Stimulated activated CD4-positive, alpha-beta T cell treated with anti-CD3 and anti-CD28 coated beads, Interleukin-12 subunit alpha, Interleukin-12 subunit beta, amount 100 ng/mL, for 48 hours (primary cell): ENCODE measurements at regions not wholly inside any gene's neighbourhood (a gene's known extent, or its start where the extent isn't known, plus 50 kb on each side); places are given as distances from the start of the nearest gene placed in this dataset.
"Not testable (repeated sequence)": the region's sequence is repeated elsewhere in the genome, so short reads cannot be mapped to it uniquely, and the experiment has no call there.

ENCODE experiments used
- DNase-seq, 3 donors: peaks; one replicate each; pipeline ENCODE4 v3.0.0-alpha.2; 2020; ENCODE audit warnings: low read depth in 2 of 3, low spot score in 1 of 3

- DNase-seq, result no peak
Measured at GRCh38 chr6:144359783-144360182, 74.6 kb downstream of the UTRN start.

DNA sequence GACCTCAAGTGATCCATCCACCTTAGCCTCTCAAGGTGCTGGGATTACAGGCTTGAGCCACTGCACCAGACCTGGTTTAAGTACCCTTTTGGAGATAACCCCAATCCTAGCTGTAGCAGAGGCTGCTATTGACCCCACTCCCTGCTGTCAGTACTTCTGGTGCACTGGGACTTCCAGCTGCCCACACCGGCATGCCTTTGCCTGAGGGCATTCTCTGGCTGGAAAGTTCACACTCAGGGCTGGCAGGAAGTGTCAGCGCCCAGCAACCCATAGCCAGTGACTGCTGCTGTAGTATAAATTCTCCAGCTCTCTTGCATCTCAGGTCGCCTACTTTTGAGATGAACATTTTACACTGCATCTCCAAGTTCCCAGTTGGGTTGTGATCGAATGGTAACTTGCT is 75.3 kb downstream of the UTRN start:
- DNase-seq, result no peak

DNA sequence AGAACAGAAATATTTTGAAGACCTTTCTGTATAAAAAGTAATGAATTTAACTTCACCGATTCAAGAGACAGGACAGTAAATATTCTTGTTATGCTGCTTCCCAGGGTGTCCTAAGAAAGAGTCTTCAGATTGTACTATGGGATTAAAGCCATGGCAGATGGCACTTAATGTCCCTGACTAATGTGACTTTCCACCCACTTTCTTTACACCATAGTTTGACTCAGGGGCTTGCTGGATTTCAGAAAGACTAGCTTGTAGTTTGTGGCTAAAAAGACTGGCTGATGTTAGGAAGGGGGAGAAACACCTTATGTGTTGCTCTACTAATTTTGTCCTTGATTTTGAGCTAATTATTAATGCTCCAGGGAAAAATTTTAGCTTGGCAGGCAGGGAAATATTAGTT is 75.9 kb downstream of the UTRN start:
- no peak for DNase-seq

GRCh38 chr6:144362042-144363018 is 77.2 kb downstream of the UTRN start:
- DNase-seq, result no peak

DNA sequence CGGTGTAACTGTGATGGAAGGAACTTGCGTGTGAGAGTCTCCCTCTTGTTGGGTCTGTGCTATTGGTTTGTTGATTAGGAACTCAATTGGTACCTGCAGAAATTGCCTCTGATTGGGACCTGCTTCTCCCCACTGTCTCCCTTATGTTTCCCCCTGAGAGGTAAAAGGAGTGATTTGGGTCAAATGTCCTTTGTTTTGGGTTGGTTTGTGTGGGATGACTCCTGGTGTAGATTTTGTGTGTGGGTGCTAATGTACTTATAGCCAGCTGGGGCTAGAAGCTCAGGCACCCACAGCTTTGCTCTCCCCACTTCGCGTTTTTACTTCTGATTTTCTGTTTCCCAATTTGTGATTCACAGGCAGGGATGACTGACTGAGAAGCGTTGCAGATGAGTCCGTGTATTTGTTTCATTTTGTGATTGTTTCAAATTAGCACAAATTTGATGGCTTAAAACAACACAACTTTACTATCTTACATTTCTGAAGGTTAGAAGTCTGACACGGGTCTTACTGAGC is 79.1 kb downstream of the UTRN start:
- DNase-seq, result no peak

GRCh38 chr6:144364782-144365181 is 79.6 kb downstream of the UTRN start:
- DNase-seq, result no peak

- no peak for DNase-seq
Measured at GRCh38 chr6:144365271-144365670, 80.1 kb downstream of the UTRN start.

- not testable (repeated sequence) for DNase-seq
Measured at GRCh38 chr6:144369696-144370095, 84.6 kb downstream of the UTRN start.

GRCh38 chr6:144372116-144372515 is 87.0 kb downstream of the UTRN start:
- DNase-seq, result no peak

GRCh38 chr6:144372611-144373594 is 87.8 kb downstream of the UTRN start:
- DNase-seq, result no peak

DNA sequence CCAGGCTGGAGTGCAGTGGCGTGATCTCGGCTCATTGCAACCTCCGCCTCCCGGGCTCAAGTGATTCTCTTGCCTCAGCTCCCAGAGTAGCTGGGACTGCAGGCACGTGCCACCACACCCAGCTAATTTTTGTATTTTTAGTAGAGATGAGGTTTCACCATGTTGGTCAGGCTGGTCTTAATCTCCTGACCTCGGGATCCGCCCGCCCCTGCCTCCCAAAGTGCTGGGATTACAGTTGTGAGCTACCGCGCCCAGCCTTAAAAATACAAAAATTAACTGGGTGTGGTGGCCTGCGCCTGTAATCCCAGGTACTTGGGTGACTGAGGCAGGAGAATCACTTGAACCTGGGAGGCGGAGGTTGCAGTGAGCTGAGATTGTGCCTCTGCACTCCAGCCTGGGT is 89.4 kb downstream of the UTRN start:
- DNase-seq, result not testable (repeated sequence)

GRCh38 chr6:144377586-144378210 is 92.6 kb downstream of the UTRN start:
- no peak for DNase-seq

- DNase-seq, result no peak
Measured at GRCh38 chr6:144378437-144378836, 93.3 kb downstream of the UTRN start.

- no peak for DNase-seq
Measured at GRCh38 chr6:144379356-144379755, 94.2 kb downstream of the UTRN start.

DNA sequence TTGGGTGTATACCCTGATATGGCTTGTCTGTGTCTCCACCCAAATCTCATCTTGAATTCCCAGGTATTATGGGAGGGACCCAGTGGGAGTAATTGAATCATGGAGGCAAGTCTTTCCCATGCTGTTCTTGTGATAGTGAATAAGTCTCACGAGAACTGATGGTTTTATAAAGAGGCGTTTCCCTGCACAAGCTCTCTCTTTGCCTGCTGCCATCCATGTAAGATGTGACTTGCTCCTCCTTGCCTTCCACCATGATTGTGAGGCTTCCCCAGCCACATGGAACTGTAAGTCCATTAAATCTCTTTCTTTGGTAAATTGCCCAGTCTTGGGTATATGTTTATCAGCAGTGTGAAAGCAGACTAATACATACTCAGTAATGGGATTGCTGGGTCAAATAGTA is 96.4 kb downstream of the UTRN start:
- not testable (repeated sequence) for DNase-seq

DNA sequence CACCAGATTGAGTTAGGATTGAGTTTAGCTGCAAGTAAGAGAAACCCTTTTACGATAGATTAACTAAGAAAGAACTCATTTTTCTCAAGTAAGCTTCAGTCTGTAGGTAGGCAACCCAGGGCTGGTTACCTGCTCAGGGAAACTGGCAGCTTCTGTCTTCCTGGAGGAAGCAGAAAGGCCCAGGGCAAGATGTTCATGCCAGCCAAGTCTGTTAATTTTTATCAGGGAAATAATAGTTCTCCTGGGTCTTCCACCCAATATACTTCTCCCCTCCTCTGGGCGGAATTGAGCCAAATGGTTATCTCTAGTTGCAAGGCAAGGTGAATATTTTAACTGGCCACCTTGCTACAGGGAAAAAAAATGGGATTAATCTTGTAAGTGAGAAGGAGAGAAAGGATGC is 98.2 kb downstream of the UTRN start:
- no peak for DNase-seq

GRCh38 chr6:144384427-144384826 is 99.3 kb downstream of the UTRN start:
- DNase-seq, result no peak

GRCh38 chr6:144389474-144389873 is 104.3 kb downstream of the UTRN start:
- not testable (repeated sequence) for DNase-seq

GRCh38 chr6:144390202-144390601 is 105.1 kb downstream of the UTRN start:
- DNase-seq, result no peak

DNA sequence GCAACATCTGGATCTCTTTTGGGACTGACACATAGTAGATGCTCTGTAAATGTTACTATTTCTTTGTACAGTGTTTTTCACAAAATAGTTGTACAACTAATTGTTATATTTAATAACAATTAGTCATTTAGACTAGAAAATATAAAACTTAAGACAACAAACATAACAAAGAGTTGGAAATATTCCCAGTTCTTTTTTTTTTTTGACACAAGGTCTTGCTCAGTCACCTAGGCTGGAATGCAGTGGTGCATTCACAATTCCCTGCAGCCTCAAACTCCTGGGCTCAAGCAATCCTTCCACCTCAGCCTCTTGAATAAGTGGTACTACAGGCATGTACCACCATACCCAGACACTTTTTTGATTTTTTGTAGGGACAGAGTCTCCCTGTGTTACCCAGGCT is 105.8 kb downstream of the UTRN start:
- DNase-seq, result no peak

DNA sequence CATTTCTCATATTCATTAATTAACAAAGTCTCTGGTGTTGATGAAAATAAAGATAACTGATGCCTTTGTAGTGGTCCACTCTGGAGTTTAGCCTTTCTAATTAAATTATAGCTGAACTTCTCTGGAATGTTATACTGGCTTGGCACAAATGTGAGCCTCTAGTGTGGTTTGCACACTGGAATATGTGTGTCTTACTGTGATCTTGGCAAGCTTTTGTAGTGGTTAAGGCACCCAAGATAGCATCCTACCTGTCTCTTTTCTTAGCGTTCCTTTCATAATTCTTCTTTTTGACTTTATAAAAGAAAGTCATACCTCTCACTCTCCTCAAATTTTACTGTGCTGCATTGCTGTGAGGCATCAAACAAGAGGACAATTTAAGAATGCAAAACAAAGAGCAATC is 107.4 kb downstream of the UTRN start:
- no peak for DNase-seq
